Breast epithelium (tissue), 4 donors: ENCODE measurements at regions not wholly inside any gene's neighbourhood (a gene's known extent, or its start where the extent isn't known, plus 50 kb on each side); places are given as distances from the start of the nearest gene placed in this dataset.

ENCODE experiments used
- DNase-seq, 2 donors: peaks; one replicate each; pipeline ENCODE4 v3.0.0-alpha.2; 2019; ENCODE audit warnings: low spot score in 2 of 2
- H3K27ac ChIP-seq, 2 donors: fragments of 200-600 bp; sonication (generic) in 1 of 2; one replicate each; pipeline ENCODE4 v1.5.1; 2016 to 2019; ENCODE audit warnings: mild to moderate bottlenecking in 1 of 2
- H3K27me3 ChIP-seq, 2 donors: fragments of 200-600 bp; sonication (generic) in 1 of 2; one replicate each; pipeline versions ENCODE4 v1.5.1 to v1.6.0; 2017 to 2019; ENCODE audit warnings: control low read depth in 1 of 2, mild to moderate bottlenecking in 1 of 2
- H3K36me3 ChIP-seq: fragments of 200-600 bp; one replicate; pipeline ENCODE4 v1.5.1; 2019
- H3K4me1 ChIP-seq, 2 donors: fragments of 200-600 bp; sonication (generic); one replicate each; pipeline ENCODE4 v1.5.1; 2016 to 2019; ENCODE audit warnings: control low read depth in 1 of 2
- H3K4me3 ChIP-seq, 3 donors: fragments of 200-600 bp; sonication (generic); 1 replicate in 2 of 3; 2 replicates in 1 of 3; pipeline ENCODE4 v1.5.1; 2016 to 2019; ENCODE audit warnings: mild to moderate bottlenecking in 3 of 3, moderate library complexity in 2 of 3
- H3K9me3 ChIP-seq, 2 donors: fragments of 200-600 bp; sonication (generic) in 1 of 2; one replicate each; pipeline ENCODE4 v1.5.1; 2016 to 2019; ENCODE audit warnings: control low read depth in 1 of 2
- CTCF ChIP-seq, 3 donors: fragments of 450-650 bp; IDR thresholded peaks; one replicate each; pipeline ENCODE4 v1.5.1; 2016 to 2017; ENCODE audit warnings: antibody characterized with exemption in 3 of 3, mild to moderate bottlenecking in 3 of 3, moderate library complexity in 3 of 3
- POLR2A ChIP-seq: fragments of 450-650 bp; IDR thresholded peaks from one replicate; pipeline ENCODE4 v1.6.1; 2016; ENCODE audit warnings: antibody characterized with exemption, mild to moderate bottlenecking, moderate library complexity
- POLR2AphosphoS5 ChIP-seq, 3 donors: sonication (generic); formaldehyde crosslinking; IDR thresholded peaks; one replicate each; pipeline ENCODE4 v1.6.1; 2017; ENCODE audit warnings: antibody characterized with exemption in 3 of 3
- intact Hi-C: fragments of 100-400 bp; cut with DNase I; formaldehyde crosslinking; loops from one replicate; pipeline ENCODE4 v1.15.1; 2023; ENCODE audit warnings: low total_unique reads

- Histone ChIP-seq H3K36me3 (no peaks in the 10 kb centered on the region), H3K9me3 (no peaks in the 10 kb centered on the region), H3K4me3 (no peak overlapping the region), H3K4me1 (no peaks in the 10 kb centered on the region), H3K27ac (no peak overlapping the region), H3K27me3 (no peaks in the 10 kb centered on the region)
- intact Hi-C loops: no loop called here
- TF ChIP-seq CTCF (IDR thresholded peaks at IDR 0.05) (no peak), POLR2A (no peak), POLR2AphosphoS5 (IDR thresholded peaks at IDR 0.05) (no peak)
- no peak for DNase-seq
Measured at GRCh38 chr5:158100373-158100888, 241.5 kb upstream of the CLINT1 start.

- no peaks in the 10 kb centered on the region for H3K9me3 ChIP-seq
- intact Hi-C loops: no loop called here
- no peaks in the 10 kb centered on the region for H3K4me1 ChIP-seq
- no peak overlapping the region for H3K27ac ChIP-seq
- no peaks in the 10 kb centered on the region for H3K27me3 ChIP-seq
- no peak for DNase-seq
- H3K4me3 ChIP-seq: no peak overlapping the region
- TF ChIP-seq POLR2A (no peak), POLR2AphosphoS5 (IDR thresholded peaks at IDR 0.05) (no peak)
- no peaks in the 10 kb centered on the region for H3K36me3 ChIP-seq
Measured at GRCh38 chr5:158099571-158100105, 240.7 kb upstream of the CLINT1 start.

- no peaks in the 10 kb centered on the region for H3K36me3 ChIP-seq
- no peaks in the 10 kb centered on the region for H3K27me3 ChIP-seq
- H3K27ac ChIP-seq: no peak overlapping the region
- TF ChIP-seq POLR2AphosphoS5 (IDR thresholded peaks at IDR 0.05) (no peak), CTCF (IDR thresholded peaks at IDR 0.05) (no peak), POLR2A (no peak)
- no peak for DNase-seq
- no peaks in the 10 kb centered on the region for H3K4me1 ChIP-seq
- no peak overlapping the region for H3K4me3 ChIP-seq
- intact Hi-C loops: no loop called here
- no peaks in the 10 kb centered on the region for H3K9me3 ChIP-seq
Measured at GRCh38 chr5:158096835-158097234, 237.9 kb upstream of the CLINT1 start.

- no peak for DNase-seq
- no peak overlapping the region for H3K4me3 ChIP-seq
- H3K4me1 ChIP-seq: no peaks in the 10 kb centered on the region
- TF ChIP-seq POLR2AphosphoS5 (IDR thresholded peaks at IDR 0.05): no peak
- no peak for TF ChIP-seq POLR2A
- TF ChIP-seq CTCF (IDR thresholded peaks at IDR 0.05): no peak
- no peaks in the 10 kb centered on the region for H3K27me3 ChIP-seq
- no peaks in the 10 kb centered on the region for H3K9me3 ChIP-seq
- intact Hi-C loops: no loop called here
- H3K36me3 ChIP-seq: no peaks in the 10 kb centered on the region
- no peak overlapping the region for H3K27ac ChIP-seq
Measured at GRCh38 chr5:158086856-158087255, 227.9 kb upstream of the CLINT1 start.

GRCh38 chr5:158084292-158084691 is 225.3 kb upstream of the CLINT1 start:
- H3K36me3 ChIP-seq: no peaks in the 10 kb centered on the region
- no peaks in the 10 kb centered on the region for H3K9me3 ChIP-seq
- no peaks in the 10 kb centered on the region for H3K27me3 ChIP-seq
- intact Hi-C loops: no loop called here
- no peak overlapping the region for H3K27ac ChIP-seq
- no peaks in the 10 kb centered on the region for H3K4me1 ChIP-seq
- TF ChIP-seq POLR2A: no peak
- no peak for TF ChIP-seq POLR2AphosphoS5 (IDR thresholded peaks at IDR 0.05)
- TF ChIP-seq CTCF (IDR thresholded peaks at IDR 0.05): no peak
- no peak overlapping the region for H3K4me3 ChIP-seq
- DNase-seq: no peak
